Hepatic stellate cell (primary cell): ENCODE measurements at regions not wholly inside any gene's neighbourhood (a gene's known extent, or its start where the extent isn't known, plus 50 kb on each side); places are given as distances from the start of the nearest gene placed in this dataset.

Experiments used
- DNase-seq: peaks from one replicate; pipeline ENCODE4 v3.0.0; 2011; ENCODE audit warnings: low spot score

GRCh38 chr1:29864431-29865022 is 628.2 kb downstream of the PTPRU start:
- DNase-seq = no peak

- no peak for DNase-seq
Measured at GRCh38 chr1:29861922-29862321, 625.6 kb downstream of the PTPRU start.

- no peak for DNase-seq
Measured at GRCh38 chr1:29861446-29861845, 625.1 kb downstream of the PTPRU start.

- no peak for DNase-seq
Measured at GRCh38 chr1:29860681-29861080, 624.4 kb downstream of the PTPRU start.

- no peak for DNase-seq
Measured at GRCh38 chr1:29860056-29860455, 623.7 kb downstream of the PTPRU start.

GRCh38 chr1:29859126-29859525 is 622.8 kb downstream of the PTPRU start:
- no peak for DNase-seq

GRCh38 chr1:29858646-29859045 is 622.3 kb downstream of the PTPRU start:
- DNase-seq = no peak

GRCh38 chr1:29856340-29857114 is 620.2 kb downstream of the PTPRU start:
- DNase-seq = no peak

- DNase-seq = no peak
Measured at GRCh38 chr1:29855561-29856160, 619.3 kb downstream of the PTPRU start.

GRCh38 chr1:29854700-29855276 is 618.5 kb downstream of the PTPRU start:
- no peak for DNase-seq

- no peak for DNase-seq
Measured at GRCh38 chr1:29853716-29854330, 617.5 kb downstream of the PTPRU start.

- no peak for DNase-seq
Measured at GRCh38 chr1:29852248-29852647, 615.9 kb downstream of the PTPRU start.

GRCh38 chr1:29851691-29852090 is 615.4 kb downstream of the PTPRU start:
- DNase-seq = no peak

GRCh38 chr1:29849991-29850757 is 613.9 kb downstream of the PTPRU start:
- DNase-seq = no peak

- DNase-seq = peak; percentile 21
Measured at GRCh38 chr1:29849038-29849750, 612.9 kb downstream of the PTPRU start.

- no peak for DNase-seq
Measured at GRCh38 chr1:29845910-29846309, 609.6 kb downstream of the PTPRU start.

GRCh38 chr1:29842130-29842529 is 605.8 kb downstream of the PTPRU start:
- DNase-seq = no peak

GRCh38 chr1:29839726-29840125 is 603.4 kb downstream of the PTPRU start:
- DNase-seq = no peak

GRCh38 chr1:29838738-29839320 is 602.5 kb downstream of the PTPRU start:
- no peak for DNase-seq
